ENCODE measurements at regions not wholly inside any gene's neighbourhood (a gene's known extent, or its start where the extent isn't known, plus 50 kb on each side); places are given as distances from the start of the nearest gene placed in this dataset.

DNA sequence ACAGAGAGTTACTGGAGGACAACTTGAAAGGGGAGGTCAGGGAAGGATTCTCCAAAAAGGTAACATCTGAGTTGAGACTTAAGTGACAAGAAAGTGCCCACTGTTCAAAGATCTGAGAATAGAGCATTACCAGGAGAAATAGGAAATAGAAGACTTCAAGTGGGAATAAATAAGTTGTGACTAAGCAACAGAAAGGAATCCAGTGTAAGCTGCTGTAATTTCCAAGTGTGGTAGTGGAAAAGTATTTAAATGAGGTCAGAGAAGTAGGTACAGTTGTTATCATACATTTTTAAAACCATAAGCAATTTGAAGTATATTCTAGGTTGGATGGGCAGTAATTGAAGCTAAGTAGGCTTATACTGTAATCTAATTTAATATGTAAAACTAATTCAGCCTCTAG lies 211.9 kb downstream of the FBXO8 start:
- TF ChIP-seq, protein P1, sequence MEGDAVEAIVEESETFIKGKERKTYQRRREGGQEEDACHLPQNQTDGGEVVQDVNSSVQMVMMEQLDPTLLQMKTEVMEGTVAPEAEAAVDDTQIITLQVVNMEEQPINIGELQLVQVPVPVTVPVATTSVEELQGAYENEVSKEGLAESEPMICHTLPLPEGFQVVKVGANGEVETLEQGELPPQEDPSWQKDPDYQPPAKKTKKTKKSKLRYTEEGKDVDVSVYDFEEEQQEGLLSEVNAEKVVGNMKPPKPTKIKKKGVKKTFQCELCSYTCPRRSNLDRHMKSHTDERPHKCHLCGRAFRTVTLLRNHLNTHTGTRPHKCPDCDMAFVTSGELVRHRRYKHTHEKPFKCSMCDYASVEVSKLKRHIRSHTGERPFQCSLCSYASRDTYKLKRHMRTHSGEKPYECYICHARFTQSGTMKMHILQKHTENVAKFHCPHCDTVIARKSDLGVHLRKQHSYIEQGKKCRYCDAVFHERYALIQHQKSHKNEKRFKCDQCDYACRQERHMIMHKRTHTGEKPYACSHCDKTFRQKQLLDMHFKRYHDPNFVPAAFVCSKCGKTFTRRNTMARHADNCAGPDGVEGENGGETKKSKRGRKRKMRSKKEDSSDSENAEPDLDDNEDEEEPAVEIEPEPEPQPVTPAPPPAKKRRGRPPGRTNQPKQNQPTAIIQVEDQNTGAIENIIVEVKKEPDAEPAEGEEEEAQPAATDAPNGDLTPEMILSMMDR (IDR thresholded peaks at IDR 0.05): no peak
- no peak for TF ChIP-seq POLR2A (IDR thresholded peaks at IDR 0.05)

All from body of pancreas (tissue), 4 donors.